ENCODE measurements at regions not wholly inside any gene's neighbourhood (a gene's known extent, or its start where the extent isn't known, plus 50 kb on each side); places are given as distances from the start of the nearest gene placed in this dataset.
"Not testable (repeated sequence)": the region's sequence is repeated elsewhere in the genome, so short reads cannot be mapped to it uniquely, and the experiment has no call there.

- not testable (repeated sequence) for H3K27me3 Mint-ChIP-seq (ENCODE audit: unreplicated experiment); H3K9me3 Mint-ChIP-seq (ENCODE audit: unreplicated experiment); H3K4me3 Mint-ChIP-seq (ENCODE audit: unreplicated experiment); DNase-seq (ENCODE audit: extremely low spot score, unreplicated experiment); H3K36me3 Mint-ChIP-seq (ENCODE audit: unreplicated experiment)
- H3K4me1 Mint-ChIP-seq (ENCODE audit: unreplicated experiment): peaks cover 17% of the 10 kb centered on the region
- H3K27ac Mint-ChIP-seq (ENCODE audit: unreplicated experiment): peak overlapping the region; percentile 60
These were observed 61.1 kb upstream of the RUBCNL start for GRCh38 chr13:46448148-46448547.

GRCh38 chr13:46437808-46438404 lies 50.9 kb upstream of the RUBCNL start:
- H3K27me3 Mint-ChIP-seq (ENCODE audit: unreplicated experiment); H3K4me3 Mint-ChIP-seq (ENCODE audit: unreplicated experiment); H3K9me3 Mint-ChIP-seq (ENCODE audit: unreplicated experiment); H3K27ac Mint-ChIP-seq (ENCODE audit: unreplicated experiment); DNase-seq (ENCODE audit: extremely low spot score, unreplicated experiment); H3K4me1 Mint-ChIP-seq (ENCODE audit: unreplicated experiment); H3K36me3 Mint-ChIP-seq (ENCODE audit: unreplicated experiment): not testable (repeated sequence)

Data from osteocyte (in vitro differentiated cells).